ENCODE measurements at regions not wholly inside any gene's neighbourhood (a gene's known extent, or its start where the extent isn't known, plus 50 kb on each side); places are given as distances from the start of the nearest gene placed in this dataset.

- TF ChIP-seq CTCF (IDR thresholded peaks at IDR 0.05; ENCODE audit: low read depth, low read length) = no peak
- H3K4me3 ChIP-seq (ENCODE audit: low read depth, low read length) = no peak overlapping the region
Measured at GRCh38 chr6:148087659-148088058, 255.0 kb upstream of the SASH1 start.

- no peak for TF ChIP-seq CTCF (IDR thresholded peaks at IDR 0.05; ENCODE audit: low read depth, low read length)
- no peak overlapping the region for H3K4me3 ChIP-seq (ENCODE audit: low read depth, low read length)
Measured at GRCh38 chr6:148090326-148090725, 252.3 kb upstream of the SASH1 start.

GRCh38 chr6:148091394-148091793 lies 251.2 kb upstream of the SASH1 start:
- TF ChIP-seq CTCF (IDR thresholded peaks at IDR 0.05; ENCODE audit: low read depth, low read length) = no peak
- H3K4me3 ChIP-seq (ENCODE audit: low read depth, low read length) = no peak overlapping the region

- no peak overlapping the region for H3K4me3 ChIP-seq (ENCODE audit: low read depth, low read length)
- TF ChIP-seq CTCF (IDR thresholded peaks at IDR 0.05; ENCODE audit: low read depth, low read length) = no peak
Measured at GRCh38 chr6:148103436-148103835, 239.2 kb upstream of the SASH1 start.

GRCh38 chr6:148104131-148104530 lies 238.5 kb upstream of the SASH1 start:
- no peak for TF ChIP-seq CTCF (IDR thresholded peaks at IDR 0.05; ENCODE audit: low read depth, low read length)
- H3K4me3 ChIP-seq (ENCODE audit: low read depth, low read length) = no peak overlapping the region

GRCh38 chr6:148105695-148106094 lies 236.9 kb upstream of the SASH1 start:
- no peak overlapping the region for H3K4me3 ChIP-seq (ENCODE audit: low read depth, low read length)
- no peak for TF ChIP-seq CTCF (IDR thresholded peaks at IDR 0.05; ENCODE audit: low read depth, low read length)

- H3K4me3 ChIP-seq (ENCODE audit: low read depth, low read length) = no peak overlapping the region
- no peak for TF ChIP-seq CTCF (IDR thresholded peaks at IDR 0.05; ENCODE audit: low read depth, low read length)
Measured at GRCh38 chr6:148107911-148108310, 234.7 kb upstream of the SASH1 start.

All from WI38 (cell line).